ENCODE measurements at regions not wholly inside any gene's neighbourhood (a gene's known extent, or its start where the extent isn't known, plus 50 kb on each side); places are given as distances from the start of the nearest gene placed in this dataset.
"Not testable (repeated sequence)": the region's sequence is repeated elsewhere in the genome, so short reads cannot be mapped to it uniquely, and the experiment has no call there.

- H3K27me3 ChIP-seq (ENCODE audit: insufficient read depth, low read length); DNase-seq (ENCODE audit: low read depth); H3K36me3 Mint-ChIP-seq (ENCODE audit: low read depth, unreplicated experiment); H4K20me1 ChIP-seq (ENCODE audit: insufficient read depth, low read length); H3K9ac ChIP-seq (ENCODE audit: low read length); H3K4me3 ChIP-seq (ENCODE audit: insufficient read depth, low read depth, low read length); H3K27me3 Mint-ChIP-seq (ENCODE audit: low read depth, unreplicated experiment); H3K4me1 ChIP-seq (ENCODE audit: insufficient read depth, low read length); H3K27ac ChIP-seq (ENCODE audit: low read depth, low read length); H3K9me3 Mint-ChIP-seq (ENCODE audit: unreplicated experiment); H3K4me1 Mint-ChIP-seq (ENCODE audit: low read depth, unreplicated experiment); FAIRE-seq; H3K4me3 Mint-ChIP-seq (ENCODE audit: unreplicated experiment); H3K4me2 ChIP-seq (ENCODE audit: low read length); H2AFZ ChIP-seq (ENCODE audit: low read depth, low read length); H3K27ac Mint-ChIP-seq (ENCODE audit: unreplicated experiment); H3K9me3 ChIP-seq (ENCODE audit: insufficient read depth, low read depth, low read length); H3K79me2 ChIP-seq (ENCODE audit: insufficient read depth, low read length); H3K36me3 ChIP-seq (ENCODE audit: insufficient read depth, low read length): not testable (repeated sequence)
These were observed 163.5 kb downstream of the CDY2B start for GRCh38 chrY:17716329-17717043.

DNA sequence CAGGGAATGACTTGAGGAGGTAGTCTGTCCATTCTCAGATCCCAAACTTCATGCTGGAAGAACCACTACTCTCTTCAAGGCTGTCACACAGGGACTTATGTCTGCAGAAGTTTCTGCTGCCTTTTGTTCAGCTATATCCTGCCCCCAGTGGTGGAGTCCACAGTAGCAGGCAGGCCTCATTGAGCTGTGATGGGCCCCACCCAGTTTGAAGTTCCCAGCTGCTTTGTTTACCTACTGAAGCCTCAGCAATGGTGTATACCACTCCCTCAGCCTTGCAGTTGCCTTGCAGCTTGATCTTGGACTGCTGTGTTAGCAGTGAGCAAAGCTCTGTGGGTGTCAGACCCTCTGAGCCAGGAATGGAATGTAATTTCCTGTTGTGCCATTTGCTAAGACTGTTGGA lies 212.0 kb downstream of the CDY2B start:
- H3K36me3 ChIP-seq (ENCODE audit: insufficient read depth, low read length); H3K9me3 Mint-ChIP-seq (ENCODE audit: unreplicated experiment); DNase-seq (ENCODE audit: low read depth); H4K20me1 ChIP-seq (ENCODE audit: insufficient read depth, low read length); H3K4me1 Mint-ChIP-seq (ENCODE audit: low read depth, unreplicated experiment); FAIRE-seq; H3K4me3 Mint-ChIP-seq (ENCODE audit: unreplicated experiment); H3K27me3 Mint-ChIP-seq (ENCODE audit: low read depth, unreplicated experiment); H3K36me3 Mint-ChIP-seq (ENCODE audit: low read depth, unreplicated experiment); H3K27ac ChIP-seq (ENCODE audit: low read depth, low read length); H3K4me1 ChIP-seq (ENCODE audit: insufficient read depth, low read length); H3K27ac Mint-ChIP-seq (ENCODE audit: unreplicated experiment); H3K4me3 ChIP-seq (ENCODE audit: insufficient read depth, low read depth, low read length); H3K27me3 ChIP-seq (ENCODE audit: insufficient read depth, low read length); H2AFZ ChIP-seq (ENCODE audit: low read depth, low read length); H3K4me2 ChIP-seq (ENCODE audit: low read length); H3K9me3 ChIP-seq (ENCODE audit: insufficient read depth, low read depth, low read length); H3K9ac ChIP-seq (ENCODE audit: low read length); H3K79me2 ChIP-seq (ENCODE audit: insufficient read depth, low read length): not testable (repeated sequence)

DNA sequence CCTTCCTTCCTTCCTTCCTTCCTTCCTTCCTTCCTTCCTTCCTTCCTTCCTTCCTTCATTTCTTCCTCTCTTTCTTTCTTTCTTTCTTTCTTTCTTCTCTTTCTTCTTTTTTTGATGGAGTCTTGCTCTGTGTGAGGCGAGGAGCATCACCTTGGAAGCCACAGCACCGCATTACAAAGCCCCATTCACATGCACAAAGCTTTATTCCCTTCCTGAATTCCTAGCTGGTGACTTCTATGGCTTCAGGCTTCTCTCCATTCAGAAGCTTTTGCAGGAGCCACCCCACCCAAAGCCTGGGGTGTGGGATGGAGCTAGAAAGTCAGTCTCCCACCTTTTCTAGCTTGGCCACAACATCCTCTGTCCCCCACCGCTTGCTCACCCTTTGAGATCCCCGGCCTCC lies 237.0 kb downstream of the CDY2B start:
- not testable (repeated sequence) for H3K4me3 ChIP-seq (ENCODE audit: insufficient read depth, low read depth, low read length); DNase-seq (ENCODE audit: low read depth); H3K4me1 Mint-ChIP-seq (ENCODE audit: low read depth, unreplicated experiment); FAIRE-seq; H3K4me1 ChIP-seq (ENCODE audit: insufficient read depth, low read length); H3K9ac ChIP-seq (ENCODE audit: low read length); H3K27me3 ChIP-seq (ENCODE audit: insufficient read depth, low read length); H4K20me1 ChIP-seq (ENCODE audit: insufficient read depth, low read length); H3K36me3 Mint-ChIP-seq (ENCODE audit: low read depth, unreplicated experiment); H3K36me3 ChIP-seq (ENCODE audit: insufficient read depth, low read length); H3K27ac Mint-ChIP-seq (ENCODE audit: unreplicated experiment); H3K27me3 Mint-ChIP-seq (ENCODE audit: low read depth, unreplicated experiment); H3K9me3 Mint-ChIP-seq (ENCODE audit: unreplicated experiment); H2AFZ ChIP-seq (ENCODE audit: low read depth, low read length); H3K9me3 ChIP-seq (ENCODE audit: insufficient read depth, low read depth, low read length); H3K4me3 Mint-ChIP-seq (ENCODE audit: unreplicated experiment); H3K27ac ChIP-seq (ENCODE audit: low read depth, low read length); H3K4me2 ChIP-seq (ENCODE audit: low read length); H3K79me2 ChIP-seq (ENCODE audit: insufficient read depth, low read length)

GRCh38 chrY:17634484-17634883 lies 245.5 kb downstream of the CDY2B start:
- not testable (repeated sequence) for H3K27ac Mint-ChIP-seq (ENCODE audit: unreplicated experiment); H2AFZ ChIP-seq (ENCODE audit: low read depth, low read length); H3K9me3 ChIP-seq (ENCODE audit: insufficient read depth, low read depth, low read length); DNase-seq (ENCODE audit: low read depth); H3K27me3 Mint-ChIP-seq (ENCODE audit: low read depth, unreplicated experiment); H4K20me1 ChIP-seq (ENCODE audit: insufficient read depth, low read length); H3K4me3 ChIP-seq (ENCODE audit: insufficient read depth, low read depth, low read length); H3K36me3 ChIP-seq (ENCODE audit: insufficient read depth, low read length); H3K9ac ChIP-seq (ENCODE audit: low read length); H3K27me3 ChIP-seq (ENCODE audit: insufficient read depth, low read length); H3K4me1 Mint-ChIP-seq (ENCODE audit: low read depth, unreplicated experiment); H3K4me2 ChIP-seq (ENCODE audit: low read length); H3K36me3 Mint-ChIP-seq (ENCODE audit: low read depth, unreplicated experiment); H3K9me3 Mint-ChIP-seq (ENCODE audit: unreplicated experiment); H3K27ac ChIP-seq (ENCODE audit: low read depth, low read length); H3K4me3 Mint-ChIP-seq (ENCODE audit: unreplicated experiment); H3K79me2 ChIP-seq (ENCODE audit: insufficient read depth, low read length); H3K4me1 ChIP-seq (ENCODE audit: insufficient read depth, low read length); FAIRE-seq

- not testable (repeated sequence) for H3K4me3 ChIP-seq (ENCODE audit: insufficient read depth, low read depth, low read length); H3K4me2 ChIP-seq (ENCODE audit: low read length); H3K9me3 ChIP-seq (ENCODE audit: insufficient read depth, low read depth, low read length); H3K79me2 ChIP-seq (ENCODE audit: insufficient read depth, low read length); H3K36me3 Mint-ChIP-seq (ENCODE audit: low read depth, unreplicated experiment); H3K27me3 ChIP-seq (ENCODE audit: insufficient read depth, low read length); DNase-seq (ENCODE audit: low read depth); H3K9ac ChIP-seq (ENCODE audit: low read length); FAIRE-seq; H3K9me3 Mint-ChIP-seq (ENCODE audit: unreplicated experiment); H3K4me1 ChIP-seq (ENCODE audit: insufficient read depth, low read length); H3K27ac ChIP-seq (ENCODE audit: low read depth, low read length); H3K4me1 Mint-ChIP-seq (ENCODE audit: low read depth, unreplicated experiment); H2AFZ ChIP-seq (ENCODE audit: low read depth, low read length); H4K20me1 ChIP-seq (ENCODE audit: insufficient read depth, low read length); H3K4me3 Mint-ChIP-seq (ENCODE audit: unreplicated experiment); H3K27me3 Mint-ChIP-seq (ENCODE audit: low read depth, unreplicated experiment); H3K27ac Mint-ChIP-seq (ENCODE audit: unreplicated experiment); H3K36me3 ChIP-seq (ENCODE audit: insufficient read depth, low read length)
These were observed 268.8 kb downstream of the CDY2B start for GRCh38 chrY:17611256-17611655.

DNA sequence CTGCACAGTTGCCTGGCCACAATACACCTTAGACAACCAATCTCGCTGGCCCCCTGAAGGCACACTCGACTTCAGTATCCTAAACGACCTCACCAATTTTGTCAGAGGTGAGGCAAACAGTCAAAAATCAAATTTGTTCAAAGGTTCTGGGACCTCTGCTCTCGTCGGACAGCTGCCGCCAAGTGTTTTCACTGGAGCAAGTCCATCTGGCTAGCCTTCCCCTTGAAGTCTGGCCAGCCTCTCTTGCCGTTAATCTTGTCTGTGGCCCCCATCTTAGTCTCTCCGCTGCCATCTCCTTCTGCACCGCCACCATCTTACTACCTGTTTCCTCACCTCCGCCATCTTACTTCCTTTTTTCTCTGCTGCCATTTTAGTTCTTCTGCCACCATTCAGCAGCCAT lies 269.4 kb downstream of the CDY2B start:
- not testable (repeated sequence) for H3K27ac Mint-ChIP-seq (ENCODE audit: unreplicated experiment); H3K79me2 ChIP-seq (ENCODE audit: insufficient read depth, low read length); H3K4me3 ChIP-seq (ENCODE audit: insufficient read depth, low read depth, low read length); H3K4me1 Mint-ChIP-seq (ENCODE audit: low read depth, unreplicated experiment); H2AFZ ChIP-seq (ENCODE audit: low read depth, low read length); H3K4me2 ChIP-seq (ENCODE audit: low read length); H3K9me3 Mint-ChIP-seq (ENCODE audit: unreplicated experiment); H3K9me3 ChIP-seq (ENCODE audit: insufficient read depth, low read depth, low read length); H4K20me1 ChIP-seq (ENCODE audit: insufficient read depth, low read length); H3K27me3 ChIP-seq (ENCODE audit: insufficient read depth, low read length); H3K4me1 ChIP-seq (ENCODE audit: insufficient read depth, low read length); H3K9ac ChIP-seq (ENCODE audit: low read length); H3K27ac ChIP-seq (ENCODE audit: low read depth, low read length); FAIRE-seq; H3K4me3 Mint-ChIP-seq (ENCODE audit: unreplicated experiment); H3K27me3 Mint-ChIP-seq (ENCODE audit: low read depth, unreplicated experiment); DNase-seq (ENCODE audit: low read depth); H3K36me3 ChIP-seq (ENCODE audit: insufficient read depth, low read length); H3K36me3 Mint-ChIP-seq (ENCODE audit: low read depth, unreplicated experiment)

All from astrocyte (in vitro differentiated cells and primary cell).